ENCODE measurements at regions not wholly inside any gene's neighbourhood (a gene's known extent, or its start where the extent isn't known, plus 50 kb on each side); places are given as distances from the start of the nearest gene placed in this dataset.

DNA sequence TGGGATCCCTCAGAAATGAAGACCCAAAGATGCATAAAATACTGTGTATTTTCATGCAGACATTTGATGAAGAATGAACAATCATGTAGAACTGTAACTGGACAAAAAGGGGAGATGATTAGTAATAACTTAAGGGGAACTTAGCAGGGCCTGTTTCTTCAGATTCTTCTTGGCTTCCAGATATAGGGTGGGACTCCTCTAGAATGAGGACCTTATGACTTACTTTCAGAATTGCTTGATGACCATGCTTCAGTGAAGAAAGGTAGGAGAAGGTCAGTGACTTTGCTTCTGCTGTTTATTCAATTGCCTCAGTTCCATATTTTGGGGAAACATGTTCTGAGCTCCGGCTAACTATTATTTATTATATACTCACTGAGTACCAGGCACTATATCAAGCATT lies 580.8 kb downstream of the CENPC start:
- TF ChIP-seq POLR2A (IDR thresholded peaks at IDR 0.05): no peak
- TF ChIP-seq, protein P1, sequence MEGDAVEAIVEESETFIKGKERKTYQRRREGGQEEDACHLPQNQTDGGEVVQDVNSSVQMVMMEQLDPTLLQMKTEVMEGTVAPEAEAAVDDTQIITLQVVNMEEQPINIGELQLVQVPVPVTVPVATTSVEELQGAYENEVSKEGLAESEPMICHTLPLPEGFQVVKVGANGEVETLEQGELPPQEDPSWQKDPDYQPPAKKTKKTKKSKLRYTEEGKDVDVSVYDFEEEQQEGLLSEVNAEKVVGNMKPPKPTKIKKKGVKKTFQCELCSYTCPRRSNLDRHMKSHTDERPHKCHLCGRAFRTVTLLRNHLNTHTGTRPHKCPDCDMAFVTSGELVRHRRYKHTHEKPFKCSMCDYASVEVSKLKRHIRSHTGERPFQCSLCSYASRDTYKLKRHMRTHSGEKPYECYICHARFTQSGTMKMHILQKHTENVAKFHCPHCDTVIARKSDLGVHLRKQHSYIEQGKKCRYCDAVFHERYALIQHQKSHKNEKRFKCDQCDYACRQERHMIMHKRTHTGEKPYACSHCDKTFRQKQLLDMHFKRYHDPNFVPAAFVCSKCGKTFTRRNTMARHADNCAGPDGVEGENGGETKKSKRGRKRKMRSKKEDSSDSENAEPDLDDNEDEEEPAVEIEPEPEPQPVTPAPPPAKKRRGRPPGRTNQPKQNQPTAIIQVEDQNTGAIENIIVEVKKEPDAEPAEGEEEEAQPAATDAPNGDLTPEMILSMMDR (IDR thresholded peaks at IDR 0.05): no peak

Data from ovary (tissue), 3 donors.